Panc1 (cell line): ENCODE measurements at regions not wholly inside any gene's neighbourhood (a gene's known extent, or its start where the extent isn't known, plus 50 kb on each side); places are given as distances from the start of the nearest gene placed in this dataset.

Experiments
- ATAC-seq: fragments of 200-7000 bp; cut with Tn5 transposase; 2 replicates; pipeline ENCODE4 v1.9.1; 2020; ENCODE audit warnings: mild to moderate bottlenecking, moderate library complexity
- BruUV-seq: library from RNA; stranded (reverse); fragments of 400-500 nt; replicated peaks from 2 replicates; lab custom pipeline; 2021; lab: Mats Ljungman, UMichigan
- CTCF ChIA-PET: fragments of 300-600 bp; sonication (Branson Sonifier 250); formaldehyde crosslinking; loops from one replicate; lab custom pipeline; 2022; ENCODE audit warnings: antibody characterized with exemption; lab: Charles Lee
- POLR2A ChIA-PET: fragments of 300-600 bp; sonication (Branson Sonifier 250); formaldehyde crosslinking; loops from one replicate; lab custom pipeline; 2022; ENCODE audit warnings: antibody characterized with exemption; lab: Charles Lee
- DNase-seq: peaks from one replicate; pipeline ENCODE4 v3.0.0-alpha.2; 2010; ENCODE audit warnings: low read depth, low spot score
- H3K27ac ChIP-seq: 2 replicates; pipeline ENCODE4 v1.5.1; 2011; ENCODE audit warnings: mild to moderate bottlenecking, low read length, inconsistent platforms
- H3K27me3 ChIP-seq: fragments of 200-500 bp; sonication (Bioruptor generic); 2 replicates; pipeline ENCODE4 v1.6.0; 2014; ENCODE audit warnings: low read length, inconsistent platforms; ENCODE audit not compliant: control insufficient read depth, insufficient read depth
- H3K36me3 ChIP-seq: fragments of 200-500 bp; sonication (Bioruptor generic); 2 replicates; pipeline ENCODE4 v1.5.1; 2014; ENCODE audit warnings: inconsistent platforms, mild to moderate bottlenecking, low read length, moderate library complexity; ENCODE audit not compliant: control insufficient read depth, insufficient read depth
- H3K4me1 ChIP-seq: 2 replicates; pipeline ENCODE4 v1.5.1; 2011; ENCODE audit warnings: inconsistent platforms, mild to moderate bottlenecking, low read length, moderate library complexity; ENCODE audit not compliant: control insufficient read depth, insufficient read depth
- H3K4me3 ChIP-seq, 2 experiments: 2 replicates each; pipeline ENCODE4 v1.5.1; 2011 to 2012; ENCODE audit warnings: low read depth in 2 of 2, low read length in 2 of 2, mild to moderate bottlenecking in 2 of 2, inconsistent platforms in 1 of 2, moderate library complexity in 1 of 2
- H3K9me3 ChIP-seq: fragments of 200-500 bp; sonication (Bioruptor generic); 2 replicates; pipeline ENCODE4 v1.5.1; 2014; ENCODE audit warnings: low read depth, mild to moderate bottlenecking, inconsistent platforms, low read length, moderate library complexity; ENCODE audit not compliant: control insufficient read depth, insufficient read depth
- CTCF ChIP-seq: fragments of 450-650 bp; IDR thresholded peaks from 2 replicates; pipeline ENCODE4 v1.5.1; 2017; ENCODE audit warnings: mild to moderate bottlenecking
- POLR2AphosphoS5 ChIP-seq: IDR thresholded peaks from 2 replicates; pipeline ENCODE4 v1.6.1; 2012; ENCODE audit warnings: mild to moderate bottlenecking, low read depth, low read length, moderate library complexity
- REST ChIP-seq, 2 experiments: IDR thresholded peaks; 2 replicates each; pipeline ENCODE4 v1.6.1; 2011 to 2012; ENCODE audit warnings: low read depth in 2 of 2, control low read depth in 1 of 2, low read length in 1 of 2, mild to moderate bottlenecking in 1 of 2, moderate library complexity in 1 of 2; ENCODE audit not compliant: insufficient read depth in 1 of 2
- SIN3A ChIP-seq: IDR thresholded peaks from 2 replicates; pipeline ENCODE4 v1.6.1; 2012; ENCODE audit warnings: low read depth, mild to moderate bottlenecking, low read length, moderate library complexity, borderline replicate concordance; ENCODE audit not compliant: insufficient read depth
- in situ Hi-C: cut with HindIII; loops from 2 replicates; pipeline ENCODE4 v1.10.0; 2016; ENCODE audit warnings: low sequenced_read_pairs, low pct_unique_long_range_greater_than_20kb
- intact Hi-C: fragments of 100-400 bp; cut with micrococcal nuclease; formaldehyde crosslinking; loops from one replicate; pipeline ENCODE4 v1.10.0; 2022; ENCODE audit not compliant: unreplicated experiment

- DNase-seq, result no peak
- BruUV-seq, result no TSS peak
- no peak for TF ChIP-seq POLR2AphosphoS5
- TF ChIP-seq SIN3A, result no peak
- TF ChIP-seq CTCF, result no peak
- no peak for TF ChIP-seq REST (IDR thresholded peaks at IDR 0.05; ENCODE audit: insufficient read depth in 1 of 2, low read depth in 2 of 2, low read length in 1 of 2)
- Histone ChIP-seq H3K4me1 (no peaks in the 10 kb centered on the region), H3K27ac (no peak overlapping the region), H3K4me3 (no peak overlapping the region), H3K27me3 (no peaks in the 10 kb centered on the region), H3K36me3 (no peaks in the 10 kb centered on the region), H3K9me3 (no peaks in the 10 kb centered on the region)
- no peak for ATAC-seq
- in situ Hi-C loops (no loop called here), intact Hi-C loops (no loop called here)
- POLR2A ChIA-PET, result no interaction called here
- CTCF ChIA-PET, result no interaction called here
Observed at GRCh38 chr5:73305386-73305785, 132.4 kb downstream of the TMEM174 start.

GRCh38 chr5:73304381-73304780, 131.4 kb downstream of the TMEM174 start:
- CTCF ChIA-PET, result interaction anchor here (0.5 kb wide), 1 partner anchor 112 kb away, joined by 6 read pairs; no protein-coding TSS in a partner anchor
- Histone ChIP-seq H3K4me3 (no peak overlapping the region), H3K4me1 (no peaks in the 10 kb centered on the region), H3K27ac (no peak overlapping the region), H3K9me3 (no peaks in the 10 kb centered on the region), H3K27me3 (no peaks in the 10 kb centered on the region), H3K36me3 (no peaks in the 10 kb centered on the region)
- no peak for TF ChIP-seq CTCF
- no peak for TF ChIP-seq SIN3A
- in situ Hi-C loops (no loop called here), intact Hi-C loops (no loop called here)
- POLR2A ChIA-PET, result no interaction called here
- BruUV-seq, result no TSS peak
- ATAC-seq (no peak), DNase-seq (no peak)
